HG02610 (cell line): ENCODE measurements at regions not wholly inside any gene's neighbourhood (a gene's known extent, or its start where the extent isn't known, plus 50 kb on each side); places are given as distances from the start of the nearest gene placed in this dataset.

Experiments used
- ATAC-seq: cut with Tn5 transposase; IDR thresholded peaks from one replicate; pipeline ENCODE4 v1.9.1; 2021; ENCODE audit warnings: mild to moderate bottlenecking, moderate library complexity; ENCODE audit not compliant: unreplicated experiment

DNA sequence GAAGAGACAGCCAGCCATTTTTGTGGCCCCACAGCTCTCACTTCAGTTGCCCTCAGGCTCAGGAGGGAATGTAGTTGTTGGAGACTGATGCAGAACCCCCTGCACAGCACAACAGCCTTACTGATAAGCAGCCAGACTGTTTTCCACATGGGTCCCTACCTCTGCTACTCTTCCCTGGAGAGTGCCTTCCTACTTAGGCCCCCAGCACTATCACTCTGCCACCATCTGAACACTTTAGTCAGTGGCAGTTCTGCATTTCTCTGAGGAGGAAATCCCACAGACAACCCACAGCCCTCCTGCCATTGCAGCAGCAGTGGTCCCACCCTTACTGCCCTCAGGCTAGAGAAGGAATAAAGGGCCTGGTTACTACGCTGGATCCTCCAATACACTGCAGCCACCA lies 61.8 kb upstream of the PTPRD start:
- no peak for ATAC-seq

DNA sequence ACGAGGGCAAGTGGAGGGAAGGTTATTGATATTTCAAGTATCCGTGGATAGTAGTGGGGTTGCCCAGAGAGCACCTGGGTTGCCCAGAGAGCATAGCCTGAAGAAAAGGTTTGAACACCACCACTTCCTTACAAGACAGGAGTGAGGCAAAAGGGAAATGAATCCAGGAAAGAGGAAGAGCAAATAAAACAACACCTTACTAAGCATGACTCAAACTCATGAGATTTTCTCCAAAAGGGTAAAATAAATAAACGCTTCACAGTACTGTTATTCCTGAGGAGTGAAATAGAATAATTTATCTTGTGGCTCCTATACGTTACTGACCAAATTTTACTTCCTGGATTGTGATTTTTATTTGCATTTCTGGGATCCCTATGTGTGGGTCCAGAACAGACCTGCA lies 65.2 kb upstream of the PTPRD start:
- ATAC-seq, result no peak

DNA sequence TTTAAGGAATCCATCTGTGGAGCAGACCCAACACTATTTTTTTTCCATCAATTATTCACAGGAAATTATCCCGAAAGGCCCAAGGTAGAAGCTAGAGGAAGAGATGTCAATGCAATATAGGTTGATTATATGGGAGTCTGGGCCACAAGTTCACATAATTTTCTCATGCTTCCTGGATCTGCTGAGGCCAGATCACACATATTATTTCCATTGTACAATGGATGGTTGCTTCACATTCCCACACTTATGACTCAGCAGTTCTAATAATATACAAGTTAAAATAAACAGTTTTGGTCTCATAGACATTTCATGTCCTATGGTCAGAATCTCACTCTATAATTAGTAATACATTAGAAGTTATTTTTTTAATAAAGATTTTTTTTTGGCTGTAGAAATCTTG lies 66.0 kb upstream of the PTPRD start:
- ATAC-seq, result no peak

DNA sequence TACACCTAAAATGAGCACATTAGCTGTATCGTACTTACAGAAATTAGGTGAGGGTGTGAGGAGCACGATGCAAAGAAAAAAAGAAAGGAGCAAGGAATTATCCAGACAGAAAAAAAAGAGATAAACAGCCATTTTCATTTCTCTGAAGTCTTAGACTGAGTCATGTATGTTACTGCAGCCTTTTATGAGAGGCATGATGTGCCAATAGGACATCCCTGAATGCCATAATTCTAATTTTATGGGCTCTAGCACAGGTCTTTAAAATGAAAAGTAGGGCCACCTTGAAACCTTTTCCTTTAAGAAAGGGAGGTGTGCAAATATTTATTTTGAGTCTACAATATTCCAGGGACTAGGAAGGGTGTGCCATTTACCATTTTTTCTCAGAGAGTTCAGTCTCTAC lies 74.1 kb upstream of the PTPRD start:
- no peak for ATAC-seq

DNA sequence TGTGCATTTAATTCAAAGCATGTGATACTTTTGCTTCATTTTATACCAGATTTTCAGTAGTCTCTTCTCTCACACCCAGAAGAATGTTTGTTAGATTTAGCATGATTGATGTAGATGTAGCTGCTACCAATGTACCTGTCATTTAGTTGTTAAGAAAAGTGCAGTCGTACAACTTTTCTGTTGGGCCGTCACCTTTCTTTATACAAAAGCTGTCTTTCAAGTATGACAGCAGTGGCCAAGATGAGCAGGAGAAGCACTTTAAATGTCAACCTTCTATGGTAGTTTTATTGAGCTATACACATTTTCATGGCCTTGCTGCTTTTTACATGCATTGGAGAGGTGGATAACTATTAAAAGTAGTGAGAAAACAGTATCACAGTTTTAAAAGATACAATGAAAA lies 77.7 kb upstream of the PTPRD start:
- ATAC-seq, result no peak

DNA sequence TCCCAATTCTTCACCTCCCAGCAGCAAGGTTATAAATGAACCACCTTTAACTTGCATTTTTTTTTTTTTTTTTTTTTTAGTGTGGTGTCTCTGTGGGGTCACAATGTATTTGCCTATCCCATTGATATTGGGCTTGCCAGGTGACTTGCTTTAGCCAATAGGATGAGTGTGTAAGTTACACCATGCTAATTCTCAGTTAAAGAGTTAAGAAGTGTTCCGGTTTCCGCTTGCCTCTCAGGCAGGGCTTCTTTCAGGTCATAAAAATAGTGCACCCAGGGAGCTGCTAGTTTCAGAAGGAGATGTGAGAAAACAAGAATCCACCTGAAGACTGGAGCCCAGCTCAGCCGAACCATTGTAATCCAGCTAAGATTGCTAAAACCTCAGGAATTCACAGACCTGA lies 84.2 kb upstream of the PTPRD start:
- no peak for ATAC-seq

DNA sequence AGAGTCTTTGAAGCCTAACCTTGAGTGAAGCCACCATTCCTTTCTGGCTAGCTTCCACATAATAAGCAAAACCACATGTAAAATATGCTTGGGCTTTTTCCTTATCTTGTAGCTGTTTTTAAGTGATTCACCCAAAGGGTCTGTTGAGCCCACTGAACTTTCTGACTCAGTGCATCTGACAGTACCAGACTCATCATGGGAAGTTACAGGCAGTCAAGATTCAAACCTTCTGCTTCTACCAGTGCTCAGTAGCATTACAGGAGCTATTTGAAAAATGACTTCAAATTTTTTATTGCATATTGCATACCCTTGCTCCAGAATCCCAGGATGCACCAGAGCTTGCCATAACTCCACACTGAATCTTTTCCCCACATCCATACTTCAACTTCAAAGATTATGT lies 87.5 kb upstream of the PTPRD start:
- no peak for ATAC-seq

DNA sequence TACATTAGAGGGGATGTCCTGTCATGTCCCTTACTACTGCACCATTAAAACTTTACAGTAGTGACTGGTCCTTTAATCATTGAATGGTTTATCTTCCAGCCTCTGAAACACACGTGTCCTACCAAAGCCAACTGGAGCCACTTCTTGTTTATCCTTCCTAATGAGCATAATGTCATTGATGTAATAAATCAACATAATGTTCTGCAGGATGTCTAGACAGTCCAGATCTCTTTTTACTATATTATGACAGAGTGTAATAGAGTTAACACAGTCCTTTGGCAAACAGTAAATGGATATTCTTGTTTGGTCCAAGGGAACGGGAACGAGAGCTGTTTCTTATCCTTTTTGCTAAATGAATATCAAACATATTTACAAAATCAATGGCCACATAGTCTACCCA lies 88.1 kb upstream of the PTPRD start:
- no peak for ATAC-seq

DNA sequence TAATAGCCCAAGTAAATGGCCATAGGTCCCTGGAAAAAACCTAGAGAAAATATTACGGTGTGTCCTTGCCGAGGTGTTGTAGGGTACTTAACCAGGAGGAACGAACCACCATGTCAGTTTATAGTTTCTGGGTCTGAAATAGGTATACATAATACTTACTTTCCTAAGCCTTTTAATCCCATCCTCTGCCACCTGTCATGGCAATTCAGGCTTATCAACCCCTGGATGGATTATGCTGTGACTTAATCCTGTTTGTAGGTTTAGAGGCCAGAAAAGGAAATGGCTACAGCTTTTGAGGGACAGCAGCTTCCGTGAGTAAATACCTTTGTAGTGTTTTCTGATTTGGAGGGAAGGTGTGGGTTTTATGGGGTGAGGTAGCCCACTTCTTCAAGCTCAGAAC lies 89.1 kb upstream of the PTPRD start:
- no peak for ATAC-seq

DNA sequence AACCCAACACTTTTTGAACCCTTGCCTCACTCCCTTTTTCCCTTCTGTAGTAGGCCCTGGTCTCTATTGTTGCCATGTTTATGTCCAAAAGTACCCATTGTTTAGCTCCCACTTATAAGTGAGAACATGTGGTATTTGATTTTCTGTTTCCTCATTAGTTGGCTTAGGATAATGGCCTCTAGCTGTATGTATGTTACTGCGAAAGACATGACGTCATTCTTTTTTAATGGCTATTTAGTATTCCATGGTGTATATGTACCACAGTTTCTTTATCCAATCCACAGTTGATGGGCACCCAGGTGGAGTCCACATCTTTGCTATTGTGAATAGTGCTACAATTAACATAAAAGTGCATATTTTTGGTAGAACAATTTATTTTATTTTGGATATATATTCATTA lies 90.3 kb upstream of the PTPRD start:
- no peak for ATAC-seq

DNA sequence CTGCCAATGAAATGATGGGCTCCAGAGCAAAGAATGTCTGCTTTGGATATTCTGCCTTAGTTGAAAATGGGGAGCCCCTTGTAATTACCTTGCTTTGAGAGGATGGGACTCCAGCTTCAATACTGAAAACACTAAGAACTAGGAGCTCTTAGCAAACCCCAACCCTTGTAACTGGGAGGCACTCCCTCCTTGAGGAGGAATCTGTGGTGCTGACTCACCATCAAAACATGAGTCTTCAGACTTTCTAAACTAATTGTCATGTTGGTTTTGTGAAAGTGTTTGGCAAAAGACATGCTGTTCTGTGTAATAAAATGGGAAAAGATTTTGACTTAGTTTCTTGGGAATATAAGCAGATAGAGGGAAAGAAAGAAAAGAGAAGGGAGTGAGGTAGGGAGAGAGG lies 91.9 kb upstream of the PTPRD start:
- no peak for ATAC-seq

DNA sequence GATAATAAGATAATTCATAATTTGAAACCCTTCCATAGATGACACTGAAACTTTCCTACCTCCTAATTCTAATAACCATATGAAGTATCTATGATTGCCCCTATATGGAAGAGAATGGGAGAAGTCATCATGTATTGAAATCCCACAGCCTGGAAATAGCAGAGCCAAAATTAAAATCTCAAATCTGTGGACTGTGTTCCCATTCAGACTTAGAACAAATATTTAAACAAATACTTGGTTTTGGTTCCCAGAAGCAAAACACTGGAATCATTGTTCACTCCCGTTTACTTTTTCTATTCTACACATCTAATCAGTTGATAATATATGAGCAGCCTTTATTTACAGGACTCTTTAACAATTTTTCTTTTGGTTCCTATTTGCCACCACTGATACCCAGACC lies 92.6 kb upstream of the PTPRD start:
- no peak for ATAC-seq

DNA sequence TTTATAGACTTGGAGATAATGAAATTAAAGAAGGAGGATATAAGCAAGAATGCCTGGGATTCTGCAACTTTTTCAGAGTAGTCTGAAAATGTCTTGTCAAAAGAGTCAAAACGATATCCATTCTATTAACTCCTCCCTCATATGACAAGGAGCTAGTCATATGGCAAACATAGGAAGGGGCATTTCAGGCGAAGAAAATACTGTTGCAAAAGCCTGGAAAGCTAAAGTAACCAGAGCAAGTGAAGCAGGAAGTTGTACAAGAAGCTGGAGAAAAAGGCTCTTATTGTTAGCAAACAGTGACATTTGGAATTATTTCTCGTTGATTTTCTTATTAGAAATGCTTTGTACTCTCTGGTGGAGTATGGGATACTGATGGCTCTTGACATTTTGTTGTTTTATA lies 94.0 kb upstream of the PTPRD start:
- no peak for ATAC-seq

DNA sequence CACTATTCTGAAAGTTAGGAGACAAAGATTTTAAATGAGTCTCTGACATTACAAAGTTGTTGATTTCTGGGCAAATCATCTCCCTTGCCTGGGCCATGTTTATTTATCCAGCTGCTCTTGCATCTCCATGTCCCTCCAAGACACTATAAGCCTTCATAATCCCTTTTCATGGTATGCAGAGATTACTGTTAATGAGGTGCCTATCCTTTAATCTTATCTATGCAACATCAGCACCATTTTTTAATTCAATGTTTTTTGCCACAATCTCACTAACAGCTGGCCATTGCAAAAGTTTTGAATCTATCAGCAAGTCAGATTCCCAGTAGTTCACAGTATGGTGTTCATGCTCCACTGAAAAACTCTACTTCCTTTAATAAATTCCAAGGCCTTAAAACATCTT lies 108.5 kb upstream of the PTPRD start:
- ATAC-seq, result no peak

DNA sequence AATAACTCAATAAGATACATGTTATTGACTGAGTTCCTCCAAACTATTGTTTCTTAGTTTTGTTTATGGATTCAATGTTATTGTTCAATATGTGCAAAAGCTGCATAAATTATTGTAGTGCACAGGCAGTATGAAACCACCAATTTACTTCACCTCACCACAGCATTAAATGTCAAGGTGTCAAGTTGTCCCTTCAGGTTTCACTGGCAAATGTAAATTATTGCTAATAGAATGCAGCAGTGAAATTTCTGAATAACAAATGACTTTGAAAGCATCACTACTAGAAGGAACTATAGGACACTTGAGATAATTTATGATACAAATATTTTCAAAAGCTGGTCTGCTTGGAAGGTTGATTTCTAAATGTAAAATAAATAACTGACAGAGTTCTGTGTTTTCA lies 116.4 kb upstream of the PTPRD start:
- ATAC-seq, result no peak

DNA sequence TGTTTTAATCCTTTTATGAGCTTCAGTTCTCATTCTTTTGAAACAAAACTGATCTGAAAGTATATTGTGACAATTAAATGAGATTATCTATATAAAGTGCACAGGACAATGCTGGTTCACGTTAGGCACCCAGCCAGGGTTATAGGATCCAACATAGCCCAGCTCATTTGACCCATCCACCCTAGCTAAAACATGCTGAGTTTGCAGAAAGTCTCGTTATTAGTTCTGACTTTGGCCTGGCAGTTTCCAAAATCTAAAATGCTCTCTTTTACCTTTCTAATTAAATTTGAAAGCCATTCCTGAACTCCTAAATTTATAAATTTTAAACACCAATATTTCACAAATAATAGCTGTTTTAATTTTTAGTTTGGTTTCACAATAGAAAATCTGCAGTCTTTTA lies 131.9 kb upstream of the PTPRD start:
- ATAC-seq, result no peak

DNA sequence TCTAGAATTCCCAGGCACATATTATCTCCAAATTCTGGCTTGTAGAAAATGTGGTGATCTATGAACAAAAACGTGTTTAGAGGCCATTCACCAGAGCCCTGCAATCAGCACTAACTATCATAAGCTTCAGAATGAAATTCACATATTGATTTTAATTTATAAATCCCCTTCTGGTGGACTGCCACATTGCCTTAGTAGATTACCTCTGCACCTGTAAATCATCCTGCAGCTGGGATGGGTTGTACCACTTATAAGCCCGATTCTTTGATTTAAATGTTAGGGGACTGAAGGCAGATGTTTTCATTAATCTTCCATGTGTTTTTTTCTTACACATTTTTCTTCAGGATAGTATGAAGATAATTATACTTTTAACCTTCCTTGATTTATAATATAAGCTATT lies 140.7 kb upstream of the PTPRD start:
- no peak for ATAC-seq

DNA sequence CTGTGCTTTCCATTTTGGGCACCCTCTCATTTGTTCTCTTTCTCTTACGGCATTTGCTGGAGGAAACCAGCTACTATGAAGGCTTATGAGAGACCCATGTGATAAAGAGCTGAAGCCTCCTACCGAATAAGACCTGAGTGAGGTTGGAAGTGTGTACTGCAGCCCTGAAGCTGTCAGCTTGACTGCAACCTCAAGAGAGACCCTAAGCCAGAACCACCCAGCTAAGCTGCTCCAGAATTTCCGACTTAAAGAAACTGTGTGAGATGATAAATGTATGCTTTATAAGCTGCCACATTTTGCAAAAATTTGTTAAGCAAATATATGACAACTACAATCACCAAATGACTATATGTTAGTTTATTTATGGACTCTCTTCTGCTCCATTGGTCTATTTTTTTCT lies 151.7 kb upstream of the PTPRD start:
- ATAC-seq, result no peak

DNA sequence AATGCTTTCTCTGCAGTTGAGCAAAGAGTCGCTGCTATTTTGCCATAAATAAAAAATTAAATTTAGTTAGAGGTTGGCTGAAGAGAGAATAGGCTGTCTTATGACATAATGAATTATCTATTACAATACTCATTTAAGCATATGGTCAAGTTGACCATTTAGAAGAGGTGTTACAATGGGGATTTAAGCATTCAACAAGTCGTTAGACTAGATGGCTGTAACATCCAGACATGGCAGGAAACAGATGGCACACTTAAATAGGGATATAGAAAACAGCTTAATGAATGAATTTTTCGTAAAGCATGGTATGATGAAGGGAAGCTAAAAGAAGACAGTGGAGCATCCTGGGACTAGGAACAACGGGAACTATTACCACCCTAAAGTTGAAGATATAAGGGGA lies 160.3 kb upstream of the PTPRD start:
- no peak for ATAC-seq

DNA sequence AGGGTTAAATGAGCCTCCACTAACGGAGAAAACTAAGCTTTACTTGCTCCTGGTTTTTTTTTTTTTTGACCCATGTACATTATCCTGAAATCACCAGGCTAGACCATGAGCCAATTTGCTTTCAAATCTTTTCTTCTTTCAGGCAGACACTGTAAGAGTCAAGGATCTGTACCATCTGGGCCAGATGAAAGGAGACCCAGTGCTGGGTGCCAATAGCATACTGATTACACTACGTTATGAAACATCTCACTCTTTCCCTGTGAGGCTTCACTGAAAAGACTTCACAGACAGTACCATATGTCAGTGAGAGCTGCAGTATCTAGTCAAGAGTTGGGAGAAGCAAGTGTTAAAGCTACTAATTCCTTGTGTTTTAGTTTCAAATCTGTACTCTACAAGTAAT lies 161.2 kb upstream of the PTPRD start:
- ATAC-seq, result no peak

DNA sequence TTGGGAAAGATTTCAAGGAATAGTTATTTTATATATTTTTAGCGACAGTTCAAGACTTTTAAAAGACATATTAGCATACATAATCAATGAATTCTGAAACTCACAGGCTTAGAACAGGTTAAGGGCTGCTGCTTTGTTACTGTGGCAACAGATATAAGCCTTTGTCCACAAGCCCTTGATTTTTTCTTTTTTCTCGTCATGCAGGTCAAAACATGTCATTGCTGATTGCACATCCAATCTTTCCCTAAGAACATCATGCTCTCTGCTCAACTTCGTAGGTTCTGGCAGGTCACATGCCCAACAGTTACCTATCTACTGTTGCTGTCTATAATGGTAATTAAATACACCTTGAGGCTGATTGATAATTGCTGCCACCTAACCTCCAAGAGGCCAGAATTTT lies 172.5 kb upstream of the PTPRD start:
- ATAC-seq, result no peak

DNA sequence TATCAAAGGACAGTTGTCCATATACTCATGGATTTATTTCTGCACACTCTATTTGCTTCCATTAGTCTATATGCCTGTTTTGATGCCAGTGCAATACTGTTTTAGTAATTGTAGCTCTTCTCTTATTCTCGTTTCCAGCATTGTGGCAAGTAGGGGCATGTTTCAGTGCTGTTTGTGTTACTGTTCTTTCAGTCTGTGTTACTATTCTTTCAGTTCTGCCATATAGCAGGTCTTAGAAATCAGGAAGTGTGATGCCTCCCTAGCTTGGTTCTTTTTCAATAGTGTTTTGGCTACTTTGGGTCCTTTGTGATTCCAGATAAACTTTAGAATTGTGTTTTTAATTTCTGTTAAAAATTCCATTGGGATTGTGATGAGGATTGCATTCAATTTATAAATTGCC lies 180.5 kb upstream of the PTPRD start:
- no peak for ATAC-seq

DNA sequence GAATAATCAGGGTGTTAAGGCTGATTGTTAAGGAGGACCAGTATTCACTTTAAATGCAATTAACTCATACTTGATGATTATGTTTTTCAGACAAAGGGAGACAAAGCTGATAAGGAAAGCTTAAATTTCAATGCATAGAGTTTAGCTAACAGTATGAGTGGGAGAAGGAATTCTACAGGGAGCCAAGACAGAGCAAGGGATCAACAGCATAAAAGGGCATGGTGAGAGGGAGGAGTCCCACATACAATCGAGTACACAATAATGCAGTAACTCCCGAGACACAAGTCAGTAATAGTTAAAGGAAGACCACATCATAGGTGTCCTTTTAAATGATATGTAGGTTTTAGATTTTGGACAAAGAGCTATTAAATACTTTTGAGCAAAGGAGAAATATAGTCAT lies 191.7 kb upstream of the PTPRD start:
- no peak for ATAC-seq

DNA sequence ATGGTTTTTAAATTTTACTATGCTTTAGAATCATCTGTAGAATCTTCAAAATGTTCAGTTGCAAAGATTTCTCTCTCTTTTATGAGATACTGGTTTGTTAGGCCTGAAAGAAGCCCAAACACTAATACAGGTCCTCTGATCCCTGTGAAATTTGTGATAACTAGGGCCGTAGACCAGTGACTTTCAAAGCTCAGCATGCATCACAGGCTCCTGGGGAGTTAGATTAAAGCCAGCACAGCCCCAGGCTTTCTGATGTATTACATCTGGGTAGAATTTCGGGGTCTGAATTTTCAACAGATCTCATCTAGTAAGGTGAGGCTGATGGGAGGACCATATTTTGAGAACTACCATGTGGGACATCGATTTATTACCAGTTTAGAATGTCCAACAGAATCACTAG lies 194.1 kb upstream of the PTPRD start:
- ATAC-seq, result no peak
